ENCODE measurements at regions not wholly inside any gene's neighbourhood (a gene's known extent, or its start where the extent isn't known, plus 50 kb on each side); places are given as distances from the start of the nearest gene placed in this dataset.

GRCh38 chr6:11398451-11399326 is 138.9 kb upstream of the TMEM170B start (continued):
- TF ChIP-seq, protein P1, sequence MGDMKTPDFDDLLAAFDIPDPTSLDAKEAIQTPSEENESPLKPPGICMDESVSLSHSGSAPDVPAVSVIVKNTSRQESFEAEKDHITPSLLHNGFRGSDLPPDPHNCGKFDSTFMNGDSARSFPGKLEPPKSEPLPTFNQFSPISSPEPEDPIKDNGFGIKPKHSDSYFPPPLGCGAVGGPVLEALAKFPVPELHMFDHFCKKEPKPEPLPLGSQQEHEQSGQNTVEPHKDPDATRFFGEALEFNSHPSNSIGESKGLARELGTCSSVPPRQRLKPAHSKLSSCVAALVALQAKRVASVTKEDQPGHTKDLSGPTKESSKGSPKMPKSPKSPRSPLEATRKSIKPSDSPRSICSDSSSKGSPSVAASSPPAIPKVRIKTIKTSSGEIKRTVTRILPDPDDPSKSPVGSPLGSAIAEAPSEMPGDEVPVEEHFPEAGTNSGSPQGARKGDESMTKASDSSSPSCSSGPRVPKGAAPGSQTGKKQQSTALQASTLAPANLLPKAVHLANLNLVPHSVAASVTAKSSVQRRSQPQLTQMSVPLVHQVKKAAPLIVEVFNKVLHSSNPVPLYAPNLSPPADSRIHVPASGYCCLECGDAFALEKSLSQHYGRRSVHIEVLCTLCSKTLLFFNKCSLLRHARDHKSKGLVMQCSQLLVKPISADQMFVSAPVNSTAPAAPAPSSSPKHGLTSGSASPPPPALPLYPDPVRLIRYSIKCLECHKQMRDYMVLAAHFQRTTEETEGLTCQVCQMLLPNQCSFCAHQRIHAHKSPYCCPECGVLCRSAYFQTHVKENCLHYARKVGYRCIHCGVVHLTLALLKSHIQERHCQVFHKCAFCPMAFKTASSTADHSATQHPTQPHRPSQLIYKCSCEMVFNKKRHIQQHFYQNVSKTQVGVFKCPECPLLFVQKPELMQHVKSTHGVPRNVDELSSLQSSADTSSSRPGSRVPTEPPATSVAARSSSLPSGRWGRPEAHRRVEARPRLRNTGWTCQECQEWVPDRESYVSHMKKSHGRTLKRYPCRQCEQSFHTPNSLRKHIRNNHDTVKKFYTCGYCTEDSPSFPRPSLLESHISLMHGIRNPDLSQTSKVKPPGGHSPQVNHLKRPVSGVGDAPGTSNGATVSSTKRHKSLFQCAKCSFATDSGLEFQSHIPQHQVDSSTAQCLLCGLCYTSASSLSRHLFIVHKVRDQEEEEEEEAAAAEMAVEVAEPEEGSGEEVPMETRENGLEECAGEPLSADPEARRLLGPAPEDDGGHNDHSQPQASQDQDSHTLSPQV (IDR thresholded peaks at IDR 0.05), result no peak
- TF ChIP-seq, protein P2, sequence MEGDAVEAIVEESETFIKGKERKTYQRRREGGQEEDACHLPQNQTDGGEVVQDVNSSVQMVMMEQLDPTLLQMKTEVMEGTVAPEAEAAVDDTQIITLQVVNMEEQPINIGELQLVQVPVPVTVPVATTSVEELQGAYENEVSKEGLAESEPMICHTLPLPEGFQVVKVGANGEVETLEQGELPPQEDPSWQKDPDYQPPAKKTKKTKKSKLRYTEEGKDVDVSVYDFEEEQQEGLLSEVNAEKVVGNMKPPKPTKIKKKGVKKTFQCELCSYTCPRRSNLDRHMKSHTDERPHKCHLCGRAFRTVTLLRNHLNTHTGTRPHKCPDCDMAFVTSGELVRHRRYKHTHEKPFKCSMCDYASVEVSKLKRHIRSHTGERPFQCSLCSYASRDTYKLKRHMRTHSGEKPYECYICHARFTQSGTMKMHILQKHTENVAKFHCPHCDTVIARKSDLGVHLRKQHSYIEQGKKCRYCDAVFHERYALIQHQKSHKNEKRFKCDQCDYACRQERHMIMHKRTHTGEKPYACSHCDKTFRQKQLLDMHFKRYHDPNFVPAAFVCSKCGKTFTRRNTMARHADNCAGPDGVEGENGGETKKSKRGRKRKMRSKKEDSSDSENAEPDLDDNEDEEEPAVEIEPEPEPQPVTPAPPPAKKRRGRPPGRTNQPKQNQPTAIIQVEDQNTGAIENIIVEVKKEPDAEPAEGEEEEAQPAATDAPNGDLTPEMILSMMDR (IDR thresholded peaks at IDR 0.05 in 2 of 3, conservative IDR thresholded peaks at IDR 0.05 in 1 of 3; ENCODE audit: control insufficient read depth in 2 of 3, extremely low read depth in 1 of 3, insufficient read depth in 1 of 3, low read depth in 3 of 3, low read length in 3 of 3), result no peak
- no peak for TF ChIP-seq RAD51 (IDR thresholded peaks at IDR 0.05)

All from GM12878 (cell line).